ENCODE measurements at regions not wholly inside any gene's neighbourhood (a gene's known extent, or its start where the extent isn't known, plus 50 kb on each side); places are given as distances from the start of the nearest gene placed in this dataset.

DNA sequence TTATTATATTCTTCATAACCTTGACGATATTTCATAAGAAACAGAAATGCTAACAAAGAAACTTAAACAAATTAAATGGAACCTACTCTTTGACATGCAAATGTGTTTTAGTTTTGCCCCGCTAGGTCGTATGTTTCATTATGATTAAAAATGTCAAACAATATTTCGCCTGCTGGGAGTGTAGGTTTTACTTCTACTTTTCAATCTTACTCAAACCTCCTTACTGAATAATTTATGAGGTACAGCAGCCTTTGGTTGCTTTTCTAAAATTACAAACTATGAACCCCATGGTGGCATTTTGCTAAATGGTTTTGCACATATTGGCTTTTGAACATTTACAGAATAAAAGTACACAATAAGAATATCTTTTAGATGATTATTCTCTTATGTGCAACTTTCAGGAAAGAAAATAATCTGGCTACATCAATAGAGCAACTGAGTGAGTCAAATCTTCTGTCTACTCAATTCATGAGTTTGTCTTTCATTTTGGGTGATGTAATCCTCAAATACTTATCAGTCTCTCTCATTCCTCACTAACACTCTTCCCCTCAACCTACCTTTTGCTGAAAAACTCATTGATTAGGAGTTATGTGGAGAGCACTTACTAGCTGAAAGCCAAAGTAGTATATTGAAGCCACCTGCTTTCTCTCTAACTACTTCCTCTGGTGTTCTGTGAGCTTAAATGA is 1226.4 kb downstream of the XPNPEP1 start:
- DNase-seq (ENCODE audit: low spot score in 2 of 2) = no peak
- no peak overlapping the region for H3K4me3 ChIP-seq
- 90% methylated on average over 4 of the region's 4 CpGs for WGBS, 2 donors
- H3K36me3 ChIP-seq = no peaks in the 10 kb centered on the region
- no peak overlapping the region for H3K27ac ChIP-seq
- no peaks in the 10 kb centered on the region for H3K27me3 ChIP-seq
- TF ChIP-seq POLR2A (IDR thresholded peaks at IDR 0.05) = no peak
- TF ChIP-seq EP300 (IDR thresholded peaks at IDR 0.05) = no peak
- TF ChIP-seq, protein P1, sequence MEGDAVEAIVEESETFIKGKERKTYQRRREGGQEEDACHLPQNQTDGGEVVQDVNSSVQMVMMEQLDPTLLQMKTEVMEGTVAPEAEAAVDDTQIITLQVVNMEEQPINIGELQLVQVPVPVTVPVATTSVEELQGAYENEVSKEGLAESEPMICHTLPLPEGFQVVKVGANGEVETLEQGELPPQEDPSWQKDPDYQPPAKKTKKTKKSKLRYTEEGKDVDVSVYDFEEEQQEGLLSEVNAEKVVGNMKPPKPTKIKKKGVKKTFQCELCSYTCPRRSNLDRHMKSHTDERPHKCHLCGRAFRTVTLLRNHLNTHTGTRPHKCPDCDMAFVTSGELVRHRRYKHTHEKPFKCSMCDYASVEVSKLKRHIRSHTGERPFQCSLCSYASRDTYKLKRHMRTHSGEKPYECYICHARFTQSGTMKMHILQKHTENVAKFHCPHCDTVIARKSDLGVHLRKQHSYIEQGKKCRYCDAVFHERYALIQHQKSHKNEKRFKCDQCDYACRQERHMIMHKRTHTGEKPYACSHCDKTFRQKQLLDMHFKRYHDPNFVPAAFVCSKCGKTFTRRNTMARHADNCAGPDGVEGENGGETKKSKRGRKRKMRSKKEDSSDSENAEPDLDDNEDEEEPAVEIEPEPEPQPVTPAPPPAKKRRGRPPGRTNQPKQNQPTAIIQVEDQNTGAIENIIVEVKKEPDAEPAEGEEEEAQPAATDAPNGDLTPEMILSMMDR (IDR thresholded peaks at IDR 0.05) = no peak
- no peaks in the 10 kb centered on the region for H3K4me1 ChIP-seq
- no peaks in the 10 kb centered on the region for H3K9me3 ChIP-seq

DNA sequence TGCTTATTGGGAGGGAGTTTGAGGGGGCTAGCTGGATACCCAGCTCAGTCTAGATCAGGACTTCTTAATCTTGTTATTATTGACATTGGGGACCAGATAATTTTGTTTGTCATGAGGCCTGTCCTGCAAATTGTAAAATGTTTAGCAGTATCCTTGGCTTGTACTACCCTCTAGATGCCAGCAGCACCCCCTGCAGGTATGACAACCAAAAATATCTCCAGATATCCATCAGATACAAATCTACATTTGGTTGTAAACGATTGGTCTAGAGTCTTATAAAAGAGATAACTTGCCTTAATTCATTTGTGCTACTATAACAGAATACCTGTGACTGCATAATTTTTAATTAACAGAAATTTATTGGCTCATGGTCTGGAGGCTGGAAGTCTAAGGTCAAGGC is 1232.2 kb downstream of the XPNPEP1 start:
- H3K9me3 ChIP-seq = no peaks in the 10 kb centered on the region
- no peak overlapping the region for H3K27ac ChIP-seq
- H3K27me3 ChIP-seq = no peaks in the 10 kb centered on the region
- no peaks in the 10 kb centered on the region for H3K36me3 ChIP-seq
- no peak for DNase-seq (ENCODE audit: low spot score in 2 of 2)
- no peaks in the 10 kb centered on the region for H3K4me1 ChIP-seq
- 79 to 81% methylated on average over 1 of the region's 1 CpG for WGBS, 2 donors
- H3K4me3 ChIP-seq = no peak overlapping the region
- TF ChIP-seq POLR2A (IDR thresholded peaks at IDR 0.05) (no peak), EP300 (IDR thresholded peaks at IDR 0.05) (no peak)
- TF ChIP-seq, protein P1 (IDR thresholded peaks at IDR 0.05) = no peak

DNA sequence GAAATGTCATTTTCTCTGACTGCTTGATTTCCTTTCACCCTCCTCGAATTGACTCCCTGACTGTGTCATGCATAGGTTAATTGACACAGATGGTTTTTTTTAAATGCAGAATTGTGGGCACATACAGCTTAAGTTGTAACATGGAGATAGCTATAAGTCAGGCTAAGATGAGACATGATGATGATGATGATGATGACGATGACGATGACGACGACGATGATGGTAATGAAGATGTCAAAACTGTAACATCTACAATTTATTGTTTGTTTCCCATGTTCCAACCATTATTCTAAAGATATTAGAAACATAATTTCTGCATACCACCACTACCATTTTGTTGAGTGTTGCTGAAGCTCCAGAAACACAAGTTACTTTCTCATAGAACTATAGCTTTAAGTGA is 1232.8 kb downstream of the XPNPEP1 start:
- no peaks in the 10 kb centered on the region for H3K36me3 ChIP-seq
- H3K9me3 ChIP-seq = no peaks in the 10 kb centered on the region
- WGBS, 2 donors = 86 to 91% methylated on average over 6 of the region's 6 CpGs
- no peak for TF ChIP-seq EP300 (IDR thresholded peaks at IDR 0.05)
- TF ChIP-seq POLR2A (IDR thresholded peaks at IDR 0.05) = no peak
- TF ChIP-seq, protein P1 (IDR thresholded peaks at IDR 0.05) = no peak
- H3K4me1 ChIP-seq = no peaks in the 10 kb centered on the region
- no peak for DNase-seq (ENCODE audit: low spot score in 2 of 2)
- H3K27me3 ChIP-seq = no peaks in the 10 kb centered on the region
- H3K27ac ChIP-seq = no peak overlapping the region
- H3K4me3 ChIP-seq = no peak overlapping the region

DNA sequence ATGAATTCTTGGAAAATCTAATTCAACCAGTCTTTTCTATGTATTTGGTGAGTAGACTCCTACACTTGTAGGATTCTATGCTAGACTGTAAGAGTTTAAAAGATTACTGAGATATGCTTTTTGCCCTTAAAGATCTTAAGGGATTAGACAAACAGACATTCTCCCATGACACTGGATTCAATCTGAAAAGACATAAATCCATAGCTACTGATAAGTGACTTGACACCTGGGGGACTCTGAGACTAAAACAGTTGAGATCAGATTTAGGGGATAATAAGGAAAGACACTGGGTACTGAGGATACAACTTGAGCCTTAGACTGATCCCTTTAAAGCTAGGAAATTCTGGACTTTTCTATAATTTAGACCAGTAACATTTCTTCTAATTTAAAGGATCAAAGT is 1233.4 kb downstream of the XPNPEP1 start:
- H3K9me3 ChIP-seq = no peaks in the 10 kb centered on the region
- no peak overlapping the region for H3K4me3 ChIP-seq
- H3K36me3 ChIP-seq = no peaks in the 10 kb centered on the region
- no peak for DNase-seq (ENCODE audit: low spot score in 2 of 2)
- TF ChIP-seq, protein P1 (IDR thresholded peaks at IDR 0.05) = no peak
- TF ChIP-seq POLR2A (IDR thresholded peaks at IDR 0.05) = no peak
- H3K4me1 ChIP-seq = no peaks in the 10 kb centered on the region
- no peak overlapping the region for H3K27ac ChIP-seq
- no peaks in the 10 kb centered on the region for H3K27me3 ChIP-seq

DNA sequence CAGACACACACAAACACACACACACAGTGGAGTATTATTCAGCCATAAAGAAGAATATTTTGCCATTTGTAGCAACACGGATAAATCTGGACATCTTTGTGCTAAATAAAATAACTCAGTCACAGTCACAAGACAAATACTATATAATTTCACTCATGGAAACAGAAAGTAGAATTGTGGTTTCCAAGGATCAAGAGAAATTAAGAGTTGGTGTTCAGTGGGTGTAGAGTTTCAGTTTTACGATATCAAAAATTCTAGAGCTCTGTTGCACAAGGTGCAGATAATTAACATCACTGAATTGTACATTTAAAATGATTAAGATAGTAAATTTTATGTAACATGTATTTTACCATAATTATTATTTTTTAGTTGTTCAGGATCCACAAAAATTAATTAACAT is 1235.0 kb downstream of the XPNPEP1 start:
- Histone ChIP-seq H3K9me3 (no peaks in the 10 kb centered on the region), H3K27ac (no peak overlapping the region), H3K4me3 (no peak overlapping the region), H3K4me1 (no peaks in the 10 kb centered on the region), H3K27me3 (no peaks in the 10 kb centered on the region), H3K36me3 (no peaks in the 10 kb centered on the region)
- TF ChIP-seq POLR2A (IDR thresholded peaks at IDR 0.05) (no peak), EP300 (IDR thresholded peaks at IDR 0.05) (no peak)
- TF ChIP-seq, protein P1 (IDR thresholded peaks at IDR 0.05) = no peak
- DNase-seq (ENCODE audit: low spot score in 2 of 2) = no peak
- WGBS, 2 donors = 91 to 92% methylated on average over 2 of the region's 2 CpGs

Measured in tibial nerve (tissue), 4 donors.